Esophagus squamous epithelium (tissue), 5 donors: ENCODE measurements at regions not wholly inside any gene's neighbourhood (a gene's known extent, or its start where the extent isn't known, plus 50 kb on each side); places are given as distances from the start of the nearest gene placed in this dataset.
"Not testable (repeated sequence)": the region's sequence is repeated elsewhere in the genome, so short reads cannot be mapped to it uniquely, and the experiment has no call there.

ENCODE experiments used
- DNase-seq: peaks from one replicate; lab custom pipeline; 2025; lab: John Stamatoyannopoulos, UW
- H3K27ac ChIP-seq, 4 donors: fragments of 200-600 bp; sonication (generic); one replicate each; pipeline ENCODE4 v1.5.1; 2016 to 2019; ENCODE audit warnings: mild to moderate bottlenecking in 1 of 4
- H3K27me3 ChIP-seq, 4 donors: fragments of 200-600 bp; sonication (generic); 1 replicate in 3 of 4; 2 replicates in 1 of 4; pipeline versions ENCODE4 v1.5.1 to v1.6.0; 2017 to 2021; ENCODE audit warnings: antibody characterized with exemption in 1 of 4
- H3K36me3 ChIP-seq, 3 donors: fragments of 200-600 bp; sonication (generic); one replicate each; pipeline ENCODE4 v1.5.1; 2016 to 2019
- H3K4me1 ChIP-seq, 3 donors: fragments of 200-600 bp; sonication (generic); one replicate each; pipeline ENCODE4 v1.5.1; 2017 to 2019
- H3K4me3 ChIP-seq, 4 donors: fragments of 200-600 bp; sonication (generic); 1 replicate in 3 of 4; 2 replicates in 1 of 4; pipeline ENCODE4 v1.5.1; 2016 to 2019; ENCODE audit warnings: mild to moderate bottlenecking in 2 of 4, moderate library complexity in 1 of 4
- H3K9me3 ChIP-seq, 3 donors: fragments of 200-600 bp; sonication (generic); one replicate each; pipeline ENCODE4 v1.5.1; 2016 to 2019
- CTCF ChIP-seq, 6 experiments: fragments of 450-650 bp in 4 of 6; fragments of 200-600 bp in 2 of 6; sonication (generic) in 2 of 6; IDR thresholded peaks; one replicate each; pipeline ENCODE4 v1.5.1; 2016 to 2019; ENCODE audit warnings: antibody characterized with exemption in 6 of 6, mild to moderate bottlenecking in 4 of 6, moderate library complexity in 4 of 6
- POLR2A ChIP-seq, 4 donors: fragments of 450-650 bp; IDR thresholded peaks; one replicate each; pipeline ENCODE4 v1.6.1; 2017; ENCODE audit warnings: antibody characterized with exemption in 4 of 4, mild to moderate bottlenecking in 4 of 4, moderate library complexity in 3 of 4
- WGBS, 2 donors: methylation state at CpG; one replicate each; pipeline ENCODE4 v1.1.5; 2018; 5-methylcytosine and 5-hydroxymethylcytosine counted together
- intact Hi-C: fragments of 100-400 bp; cut with DNase I; formaldehyde crosslinking; loops from one replicate; pipeline ENCODE4 v1.15.0; 2022
- donor health status: DM: yes; HTN: yes; CAD: no.

- Histone ChIP-seq H3K27me3 (no peaks in the 10 kb centered on the region), H3K4me3 (no peak overlapping the region), H3K27ac (no peak overlapping the region), H3K36me3 (no peaks in the 10 kb centered on the region), H3K4me1 (peaks cover 0 to 13% (median 0%) of the 10 kb centered on the region in 3 donors), H3K9me3 (no peaks in the 10 kb centered on the region)
- DNase-seq: no peak
- intact Hi-C loops: no loop called here
- 61 to 83% methylated on average over 4 of the region's 4 CpGs for WGBS, 2 donors
- TF ChIP-seq POLR2A (IDR thresholded peaks at IDR 0.05): no peak
- no peak for TF ChIP-seq CTCF (IDR thresholded peaks at IDR 0.05)
Observed at GRCh38 chr6:16933532-16933931, 168.3 kb upstream of the STMND1 start.

DNA sequence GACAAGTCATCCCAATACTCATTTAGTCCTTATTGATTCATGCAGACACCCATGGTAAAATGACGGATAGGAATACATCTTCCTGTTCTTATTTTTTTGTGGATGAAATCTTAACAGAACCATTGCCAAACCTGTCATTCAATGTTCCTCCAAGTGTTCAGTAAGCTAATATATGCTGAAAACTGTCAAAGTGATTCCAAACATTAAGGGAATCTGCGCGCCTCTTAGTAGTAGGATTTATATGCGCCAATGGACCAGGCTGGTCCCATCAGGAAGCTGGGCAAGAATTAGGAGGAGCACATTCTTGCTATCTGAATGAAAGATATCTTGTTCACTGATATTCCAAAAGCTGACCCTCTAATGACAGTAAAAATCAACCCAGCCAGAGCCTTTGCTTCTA, 168.9 kb upstream of the STMND1 start:
- no peaks in the 10 kb centered on the region for H3K27me3 ChIP-seq
- intact Hi-C loops: no loop called here
- peaks cover 0 to 13% (median 0%) of the 10 kb centered on the region in 3 donors for H3K4me1 ChIP-seq
- no peaks in the 10 kb centered on the region for H3K36me3 ChIP-seq
- H3K27ac ChIP-seq: no peak overlapping the region
- TF ChIP-seq POLR2A (IDR thresholded peaks at IDR 0.05) (no peak), CTCF (IDR thresholded peaks at IDR 0.05) (no peak)
- no peaks in the 10 kb centered on the region for H3K9me3 ChIP-seq
- H3K4me3 ChIP-seq: no peak overlapping the region
- WGBS, 2 donors: 93 to 94% methylated on average over 4 of the region's 4 CpGs
- no peak for DNase-seq

DNA sequence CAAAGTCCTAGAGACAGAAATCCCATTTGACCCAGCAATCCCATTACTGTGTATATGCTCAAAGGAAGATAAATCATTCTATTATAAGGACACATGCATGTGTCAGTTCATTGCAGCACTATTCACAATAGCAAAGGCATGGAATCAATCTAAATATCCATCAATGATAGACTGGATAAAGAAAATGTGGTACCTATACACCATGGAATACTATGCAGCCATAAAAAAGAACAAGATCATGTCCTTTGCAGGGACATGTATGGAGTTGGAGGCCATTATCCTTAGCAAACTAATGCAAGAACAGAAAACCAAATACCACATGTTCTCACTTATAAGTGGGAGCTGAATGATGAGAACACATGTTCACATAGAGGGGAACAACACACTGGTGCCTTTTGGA, 169.8 kb upstream of the ATXN1 start:
- H3K27ac ChIP-seq, H3K36me3 ChIP-seq, DNase-seq, H3K4me3 ChIP-seq, H3K27me3 ChIP-seq, H3K9me3 ChIP-seq, intact Hi-C loops: not testable (repeated sequence)
- H3K4me1 ChIP-seq: peaks cover 0 to 13% (median 0%) of the 10 kb centered on the region in 3 donors

DNA sequence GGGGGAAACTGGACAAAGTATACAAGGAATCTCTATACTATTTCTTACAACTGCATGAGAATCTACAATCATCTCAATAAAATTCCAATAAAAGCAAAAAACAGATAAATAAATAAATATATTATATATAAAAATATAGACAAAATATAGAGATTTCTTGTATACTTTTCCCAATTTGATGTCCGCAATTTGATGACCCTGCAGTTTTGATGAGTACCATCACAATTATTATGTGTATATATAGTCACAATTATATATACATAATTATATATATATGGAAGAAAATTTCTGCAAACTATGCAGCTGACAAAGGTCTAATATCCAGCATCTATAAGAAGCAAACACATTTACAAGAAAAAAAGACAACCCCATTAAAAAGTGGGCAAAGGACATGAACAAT, 169.2 kb upstream of the ATXN1 start:
- intact Hi-C loops: no loop called here
- Histone ChIP-seq H3K27ac (no peak overlapping the region), H3K36me3 (no peaks in the 10 kb centered on the region), H3K27me3 (no peaks in the 10 kb centered on the region), H3K9me3 (no peaks in the 10 kb centered on the region), H3K4me1 (peaks cover 0 to 13% (median 0%) of the 10 kb centered on the region in 3 donors), H3K4me3 (no peak overlapping the region)
- no peak for TF ChIP-seq CTCF (IDR thresholded peaks at IDR 0.05)
- no peak for DNase-seq
- WGBS, 2 donors: 90 to 97% methylated on average over 1 of the region's 1 CpG

GRCh38 chr6:16929809-16930208, 168.5 kb upstream of the ATXN1 start:
- Histone ChIP-seq H3K4me3 (no peak overlapping the region), H3K27me3 (no peaks in the 10 kb centered on the region), H3K4me1 (peaks cover 0 to 13% (median 0%) of the 10 kb centered on the region in 3 donors), H3K9me3 (no peaks in the 10 kb centered on the region), H3K36me3 (no peaks in the 10 kb centered on the region), H3K27ac (no peak overlapping the region)
- no peak for DNase-seq
- TF ChIP-seq POLR2A (IDR thresholded peaks at IDR 0.05) (no peak), CTCF (IDR thresholded peaks at IDR 0.05) (no peak)
- intact Hi-C loops: no loop called here

DNA sequence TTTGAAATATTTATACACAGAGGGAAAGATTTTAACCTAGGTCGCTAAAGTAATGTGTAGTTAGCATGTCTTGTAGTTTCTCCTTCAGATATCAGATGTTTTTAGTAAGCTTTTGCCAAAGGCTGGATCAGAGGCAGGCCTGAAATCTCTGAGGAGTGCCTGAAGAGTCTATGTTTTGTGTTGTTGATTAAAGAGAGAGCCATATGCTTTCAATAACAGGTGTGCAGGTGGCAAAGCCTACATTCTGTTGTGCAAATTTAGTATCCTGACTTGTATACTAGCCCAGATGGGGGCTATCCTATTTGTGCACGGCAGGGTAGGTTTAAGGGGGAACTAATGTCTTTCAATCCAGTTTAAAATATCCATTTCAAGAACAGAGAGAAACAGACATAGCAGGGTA, 167.1 kb upstream of the ATXN1 start:
- Histone ChIP-seq H3K27me3 (no peaks in the 10 kb centered on the region), H3K9me3 (no peaks in the 10 kb centered on the region), H3K4me1 (peaks cover 0 to 13% (median 0%) of the 10 kb centered on the region in 3 donors), H3K27ac (no peak overlapping the region), H3K4me3 (no peak overlapping the region), H3K36me3 (no peaks in the 10 kb centered on the region)
- intact Hi-C loops: no loop called here
- TF ChIP-seq POLR2A (IDR thresholded peaks at IDR 0.05) (no peak), CTCF (IDR thresholded peaks at IDR 0.05) (no peak)
- DNase-seq: no peak
- WGBS, 2 donors: 76 to 83% methylated on average over 2 of the region's 2 CpGs
